Gastroesophageal sphincter (tissue), 4 donors: ENCODE measurements at regions not wholly inside any gene's neighbourhood (a gene's known extent, or its start where the extent isn't known, plus 50 kb on each side); places are given as distances from the start of the nearest gene placed in this dataset.

Experiments
- ATAC-seq: fragments of 150-250 bp; one replicate; pipeline ENCODE4 v1.9.1; 2016; ENCODE audit warnings: mild to moderate bottlenecking, moderate library complexity
- H3K27ac ChIP-seq, 4 donors: fragments of 200-600 bp; sonication (generic) in 3 of 4; 1 replicate in 3 of 4; 2 replicates in 1 of 4; pipeline ENCODE4 v1.5.1; 2016 to 2019
- H3K27me3 ChIP-seq: fragments of 200-600 bp; sonication (generic); one replicate; pipeline ENCODE4 v1.5.1; 2019
- H3K36me3 ChIP-seq, 2 donors: fragments of 200-600 bp; sonication (generic); one replicate each; pipeline ENCODE4 v1.5.1; 2019; ENCODE audit warnings: control low read depth in 1 of 2
- H3K4me1 ChIP-seq, 3 donors: fragments of 200-600 bp; sonication (generic); 1 replicate in 2 of 3; 2 replicates in 1 of 3; pipeline ENCODE4 v1.5.1; 2016 to 2019; ENCODE audit warnings: control low read depth in 2 of 3
- H3K4me3 ChIP-seq, 2 donors: fragments of 200-600 bp; sonication (generic); one replicate each; pipeline ENCODE4 v1.5.1; 2019; ENCODE audit warnings: mild to moderate bottlenecking in 1 of 2, moderate library complexity in 1 of 2
- H3K9me3 ChIP-seq, 3 donors: fragments of 200-600 bp; sonication (generic); one replicate each; pipeline ENCODE4 v1.5.1; 2017 to 2019; ENCODE audit warnings: control low read depth in 2 of 3
- CTCF ChIP-seq, 4 experiments: fragments of 200-600 bp in 2 of 4; fragments of 450-650 bp in 2 of 4; sonication (generic) in 1 of 4; IDR thresholded peaks; one replicate each; pipeline ENCODE4 v1.5.1; 2017 to 2019; ENCODE audit warnings: antibody characterized with exemption in 4 of 4, mild to moderate bottlenecking in 2 of 4, moderate library complexity in 2 of 4
- EP300 ChIP-seq: sonication (generic); formaldehyde crosslinking; IDR thresholded peaks from one replicate; pipeline ENCODE4 v1.6.1; 2017; ENCODE audit warnings: antibody characterized with exemption, mild to moderate bottlenecking
- POLR2A ChIP-seq, 2 donors: fragments of 450-650 bp; IDR thresholded peaks; one replicate each; pipeline ENCODE4 v1.6.1; 2017; ENCODE audit warnings: antibody characterized with exemption in 2 of 2, mild to moderate bottlenecking in 2 of 2, moderate library complexity in 1 of 2
- POLR2AphosphoS5 ChIP-seq: sonication (generic); formaldehyde crosslinking; IDR thresholded peaks from one replicate; pipeline ENCODE4 v1.6.1; 2017; ENCODE audit warnings: antibody characterized with exemption
- WGBS, 2 donors: methylation state at CpG; one replicate each; pipeline ENCODE4 v1.1.5; 2018; ENCODE audit warnings: low coverage in 1 of 2; 5-methylcytosine and 5-hydroxymethylcytosine counted together

GRCh38 chr6:50961611-50962010 lies 142.9 kb downstream of the TFAP2B start:
- Histone ChIP-seq H3K27ac (no peak overlapping the region), H3K4me3 (no peak overlapping the region), H3K9me3 (no peaks in the 10 kb centered on the region), H3K36me3 (no peaks in the 10 kb centered on the region), H3K4me1 (no peaks in the 10 kb centered on the region), H3K27me3 (no peaks in the 10 kb centered on the region)
- TF ChIP-seq POLR2A (IDR thresholded peaks at IDR 0.05) (no peak), EP300 (no peak), POLR2AphosphoS5 (no peak), CTCF (IDR thresholded peaks at IDR 0.05) (no peak)
- ATAC-seq, result no peak

GRCh38 chr6:50962213-50962759 lies 143.6 kb downstream of the TFAP2B start:
- H3K27me3 ChIP-seq, result no peaks in the 10 kb centered on the region
- ATAC-seq, result no peak
- no peak overlapping the region for H3K27ac ChIP-seq
- H3K4me3 ChIP-seq, result no peak overlapping the region
- H3K9me3 ChIP-seq, result no peaks in the 10 kb centered on the region
- TF ChIP-seq POLR2AphosphoS5, result no peak
- no peak for TF ChIP-seq EP300
- no peak for TF ChIP-seq CTCF (IDR thresholded peaks at IDR 0.05)
- TF ChIP-seq POLR2A (IDR thresholded peaks at IDR 0.05), result no peak
- no peaks in the 10 kb centered on the region for H3K36me3 ChIP-seq
- H3K4me1 ChIP-seq, result no peaks in the 10 kb centered on the region

GRCh38 chr6:50963952-50964351 lies 145.3 kb downstream of the TFAP2B start:
- Histone ChIP-seq H3K9me3 (no peaks in the 10 kb centered on the region), H3K4me3 (no peak overlapping the region), H3K4me1 (no peaks in the 10 kb centered on the region), H3K27ac (no peak overlapping the region), H3K27me3 (no peaks in the 10 kb centered on the region), H3K36me3 (no peaks in the 10 kb centered on the region)
- TF ChIP-seq CTCF (IDR thresholded peaks at IDR 0.05) (no peak), EP300 (no peak), POLR2A (IDR thresholded peaks at IDR 0.05) (no peak), POLR2AphosphoS5 (no peak)
- no peak for ATAC-seq
- 88 to 100% methylated on average over 1 to 6 of the region's 6 CpGs for WGBS, 2 donors

GRCh38 chr6:50965495-50965894 lies 146.8 kb downstream of the TFAP2B start:
- H3K36me3 ChIP-seq, result no peaks in the 10 kb centered on the region
- H3K27me3 ChIP-seq, result no peaks in the 10 kb centered on the region
- no peak overlapping the region for H3K27ac ChIP-seq
- TF ChIP-seq EP300 (no peak), CTCF (IDR thresholded peaks at IDR 0.05) (no peak), POLR2AphosphoS5 (no peak), POLR2A (IDR thresholded peaks at IDR 0.05) (no peak)
- H3K4me3 ChIP-seq, result no peak overlapping the region
- H3K9me3 ChIP-seq, result no peaks in the 10 kb centered on the region
- no peak for ATAC-seq
- H3K4me1 ChIP-seq, result no peaks in the 10 kb centered on the region

GRCh38 chr6:50966532-50966931 lies 147.9 kb downstream of the TFAP2B start:
- TF ChIP-seq EP300 (no peak), POLR2A (IDR thresholded peaks at IDR 0.05) (no peak), CTCF (IDR thresholded peaks at IDR 0.05) (no peak)
- no peaks in the 10 kb centered on the region for H3K9me3 ChIP-seq
- no peak overlapping the region for H3K4me3 ChIP-seq
- no peaks in the 10 kb centered on the region for H3K27me3 ChIP-seq
- H3K27ac ChIP-seq, result no peak overlapping the region
- H3K4me1 ChIP-seq, result no peaks in the 10 kb centered on the region
- ATAC-seq, result no peak
- H3K36me3 ChIP-seq, result no peaks in the 10 kb centered on the region
- WGBS, 2 donors, result 29% methylated on average over 1 of the region's 1 CpG; no CpG with 5 or more reads in 1 of the 2 donors
